ENCODE measurements at regions not wholly inside any gene's neighbourhood (a gene's known extent, or its start where the extent isn't known, plus 50 kb on each side); places are given as distances from the start of the nearest gene placed in this dataset.
A peak's percentile ranks its signal among the peaks of the same experiment; 100 is the strongest.

GRCh38 chr2:162928356-162928755 is 89.8 kb upstream of the KCNH7 start:
- no peak for DNase-seq (ENCODE audit: low spot score)
- intact Hi-C loops (cut with DNase I), result no loop called here

DNA sequence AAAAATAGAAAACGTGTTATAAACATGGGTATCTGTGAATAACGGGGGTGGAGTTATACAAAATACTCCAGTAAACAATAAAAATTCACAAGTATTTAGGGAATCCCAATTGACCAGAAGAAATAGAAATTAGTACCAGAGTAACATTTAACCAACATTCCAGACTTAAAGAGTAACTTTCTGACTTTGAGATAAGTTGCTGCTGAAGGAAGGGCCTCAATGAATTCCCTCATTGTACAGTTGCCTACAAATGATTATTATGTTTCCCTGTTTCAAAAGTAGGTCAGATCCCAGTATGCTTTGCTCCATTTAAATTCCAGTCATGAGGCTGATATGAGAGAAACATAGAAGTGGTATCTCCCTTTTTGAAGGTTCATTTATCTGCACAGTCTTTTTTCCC is 88.3 kb upstream of the KCNH7 start:
- DNase-seq (ENCODE audit: low spot score), result no peak
- intact Hi-C loops (cut with DNase I), result no loop called here

DNA sequence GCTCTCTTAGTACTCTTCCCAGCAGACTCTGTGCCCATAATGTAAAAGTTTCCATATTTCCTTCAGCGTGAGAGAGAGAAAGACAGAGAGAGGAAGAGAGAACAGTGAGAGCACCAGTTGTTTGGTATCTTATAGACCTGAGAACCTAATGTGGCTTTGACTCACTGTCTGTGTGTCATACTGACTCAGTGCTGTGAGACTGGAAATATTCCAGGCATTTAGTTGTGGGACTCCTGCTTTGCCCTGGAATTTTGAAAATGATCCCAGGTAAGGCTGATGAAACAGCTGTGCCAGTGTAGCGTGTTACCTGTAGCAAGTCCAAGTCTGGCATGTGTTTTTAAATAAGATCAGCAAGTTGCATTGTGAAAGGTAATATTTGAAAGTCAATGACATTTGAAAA is 87.9 kb upstream of the KCNH7 start:
- intact Hi-C loops (cut with DNase I), result no loop called here
- no peak for DNase-seq (ENCODE audit: low spot score)

DNA sequence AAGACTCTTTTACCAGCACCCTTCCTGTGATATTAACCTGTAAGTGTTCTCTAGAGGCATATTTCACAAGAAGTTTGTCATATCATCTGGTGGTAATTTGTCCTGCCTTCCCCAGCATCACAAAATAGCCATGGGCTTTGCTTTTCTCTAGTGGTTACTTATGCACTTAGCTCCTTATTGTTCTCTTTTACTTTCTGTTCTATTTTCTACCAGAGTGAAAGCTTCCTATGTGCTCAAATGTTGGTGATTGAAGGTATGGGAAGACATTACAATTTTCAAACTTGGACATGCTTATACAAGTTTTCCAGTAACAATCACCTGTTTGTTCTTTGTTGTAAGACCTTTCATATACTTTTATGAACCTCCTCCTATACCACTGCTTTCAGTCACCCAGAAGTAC is 87.0 kb upstream of the KCNH7 start:
- no peak for DNase-seq (ENCODE audit: low spot score)
- intact Hi-C loops (cut with DNase I), result no loop called here

GRCh38 chr2:162919111-162919510 is 80.5 kb upstream of the KCNH7 start:
- DNase-seq (ENCODE audit: low spot score), result no peak
- intact Hi-C loops (cut with DNase I), result no loop called here

- intact Hi-C loops (cut with DNase I), result no loop called here
Measured at GRCh38 chr2:162917626-162918025, 79.1 kb upstream of the KCNH7 start.

GRCh38 chr2:162916286-162916801 is 77.8 kb upstream of the KCNH7 start:
- DNase-seq (ENCODE audit: low spot score), result peak; percentile 62
- intact Hi-C loops (cut with DNase I), result no loop called here

More at GRCh38 chr2:162917626-162918025, 79.1 kb upstream of the KCNH7 start:
- DNase-seq (ENCODE audit: low spot score), result no peak

GRCh38 chr2:162915858-162916257 is 77.3 kb upstream of the KCNH7 start:
- DNase-seq (ENCODE audit: low spot score), result peak; percentile 66
- intact Hi-C loops (cut with DNase I), result no loop called here

DNA sequence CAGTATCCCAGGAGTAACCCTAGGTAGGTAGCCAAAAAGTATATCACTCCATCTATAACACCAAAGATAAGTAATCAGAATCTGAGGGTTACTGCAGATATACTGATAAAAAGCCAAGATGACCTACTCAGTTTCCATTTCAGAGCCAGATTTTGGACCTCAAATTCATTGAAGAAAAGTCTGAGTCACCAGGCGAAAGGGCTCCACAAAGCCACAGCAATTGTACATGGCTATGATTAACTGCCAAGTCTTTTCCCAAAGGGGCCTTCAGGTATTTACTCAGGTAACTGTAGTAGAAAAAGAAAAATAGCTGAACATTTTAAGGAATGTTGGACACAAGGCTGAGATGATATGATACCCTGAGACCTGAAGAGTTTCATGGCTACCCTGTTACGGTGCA is 75.6 kb upstream of the KCNH7 start:
- intact Hi-C loops (cut with DNase I), result loop anchor here in 1 of 2 donors (5.0 kb wide), 1 partner anchor 1258 kb away; no protein-coding TSS in a partner anchor
- no peak for DNase-seq (ENCODE audit: low spot score)

DNA sequence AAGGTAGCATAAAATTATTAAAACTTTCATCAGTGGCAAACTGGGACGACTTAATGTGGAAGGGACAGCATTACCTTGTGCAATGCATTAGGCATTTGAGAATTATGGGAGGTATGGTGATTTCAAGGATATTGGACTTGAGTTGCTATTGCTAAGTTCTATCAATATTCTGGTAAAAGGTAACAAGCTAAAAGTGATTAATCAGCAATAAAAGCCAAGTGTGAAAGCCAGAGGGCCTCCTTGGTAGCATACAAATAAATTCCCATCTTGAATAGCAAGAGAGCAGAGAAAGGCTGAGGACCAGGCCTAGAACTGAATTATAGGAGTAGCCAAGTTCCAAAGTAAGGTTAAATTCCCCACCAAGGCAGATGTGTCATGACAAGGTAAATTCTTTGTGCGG is 74.2 kb upstream of the KCNH7 start:
- intact Hi-C loops (cut with DNase I), result loop anchor here in 1 of 2 donors (5.0 kb wide), 1 partner anchor 1260 kb away; no protein-coding TSS in a partner anchor
- DNase-seq (ENCODE audit: low spot score), result no peak

DNA sequence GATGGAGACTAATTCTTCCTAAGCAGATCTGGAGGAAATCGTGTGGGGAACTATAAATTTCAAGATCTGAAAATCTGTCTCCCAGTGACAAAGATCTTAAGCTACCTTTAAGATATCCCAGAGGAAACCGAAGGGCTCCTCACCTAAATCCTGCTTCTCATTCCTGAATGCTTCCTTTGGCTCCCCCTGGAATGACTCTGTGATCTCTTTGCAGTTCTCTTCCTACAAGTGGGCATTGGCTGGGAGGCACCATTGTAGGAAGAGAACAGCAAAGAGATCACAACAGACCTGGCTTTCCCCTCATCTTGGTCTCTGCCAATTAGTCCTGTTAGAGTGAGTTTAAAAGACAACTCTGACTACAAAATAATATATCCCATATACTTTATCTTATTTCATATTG is 70.0 kb upstream of the KCNH7 start:
- DNase-seq (ENCODE audit: low spot score), result no peak
- intact Hi-C loops (cut with DNase I), result no loop called here

DNA sequence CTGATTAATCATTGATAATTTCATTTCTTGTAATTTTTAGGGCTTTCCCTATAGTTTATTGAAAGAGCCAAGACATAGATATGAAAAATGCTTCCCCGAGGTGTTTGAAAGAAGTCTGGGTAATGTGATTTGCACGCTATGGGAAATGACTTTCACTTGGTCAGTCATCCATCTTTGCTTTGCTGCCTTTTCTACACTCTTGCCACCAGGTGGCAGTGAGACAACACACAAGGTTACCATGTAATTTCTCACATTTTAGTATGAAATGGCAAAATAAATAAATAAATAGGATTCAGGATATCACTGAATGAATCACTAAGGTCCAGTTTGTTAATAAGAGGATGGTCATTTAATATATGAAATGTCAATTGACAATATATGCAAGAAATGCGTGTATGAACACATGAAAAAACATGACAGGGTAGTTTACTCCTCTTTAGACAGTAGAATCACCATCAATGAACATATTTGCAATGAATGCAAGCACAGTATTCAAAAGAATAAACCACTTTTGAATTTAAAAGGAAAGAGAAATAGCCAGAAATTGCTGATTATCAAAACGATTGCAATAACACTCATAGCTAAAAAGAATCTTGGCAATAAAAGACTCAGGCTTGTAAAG is 52.2 kb upstream of the KCNH7 start:
- intact Hi-C loops (cut with DNase I), result no loop called here
- DNase-seq (ENCODE audit: low spot score), result no peak

DNA sequence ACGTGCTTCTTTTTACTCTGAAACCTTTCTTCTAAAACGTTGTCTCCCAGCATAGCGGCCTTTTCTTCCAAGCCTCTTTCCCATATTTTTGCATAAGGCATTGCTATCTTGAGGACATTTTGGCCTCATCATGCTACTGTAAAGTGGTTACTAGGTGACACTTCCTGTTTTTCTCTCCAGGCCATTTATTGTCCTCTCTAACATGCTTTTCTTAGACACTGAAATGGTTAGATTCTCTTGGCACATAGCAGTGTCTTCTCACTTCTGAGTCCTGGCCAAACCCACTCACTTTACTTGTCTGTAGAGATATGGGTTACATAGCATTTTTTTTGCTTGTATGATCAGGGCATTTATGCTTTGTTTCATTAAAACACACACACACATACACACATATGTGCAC is 50.1 kb upstream of the KCNH7 start:
- DNase-seq (ENCODE audit: low spot score), result no peak
- intact Hi-C loops (cut with DNase I), result no loop called here

All from posterior vena cava (tissue), 2 donors.